WTC11 (cell line): ENCODE measurements at regions not wholly inside any gene's neighbourhood (a gene's known extent, or its start where the extent isn't known, plus 50 kb on each side); places are given as distances from the start of the nearest gene placed in this dataset.

Experiments used
- ATAC-seq: fragments of 200-7000 bp; cut with Tn5 transposase; 2 replicates; pipeline ENCODE4 v1.10.0; 2021; ENCODE audit warnings: mild to moderate bottlenecking, moderate library complexity
- CTCF ChIA-PET: fragments of 300-600 bp; sonication (Branson Sonifier 250); formaldehyde crosslinking; loops from one replicate; lab custom pipeline; 2021; ENCODE audit warnings: antibody characterized with exemption; lab: Charles Lee
- POLR2A ChIA-PET: fragments of 350-600 bp; sonication (Branson Sonifier 250); formaldehyde crosslinking; loops from one replicate; lab custom pipeline; 2021; ENCODE audit warnings: antibody characterized with exemption; lab: Charles Lee
- DNase-seq: peaks from one replicate; pipeline ENCODE4 v3.0.0; 2021; ENCODE audit warnings: low spot score
- H3K27ac Mint-ChIP-seq: 2 replicates; pipeline ENCODE4 v1.8.0; 2021; ENCODE audit warnings: mixed read lengths
- H3K27me3 Mint-ChIP-seq: 2 replicates; pipeline ENCODE4 v1.8.0; 2021; ENCODE audit warnings: low read depth, mild to moderate bottlenecking, moderate library complexity, mixed read lengths
- H3K36me3 Mint-ChIP-seq: 2 replicates; pipeline ENCODE4 v1.8.0; 2021; ENCODE audit warnings: mixed read lengths
- H3K4me1 Mint-ChIP-seq: 2 replicates; pipeline ENCODE4 v1.8.0; 2022; ENCODE audit warnings: mixed read lengths
- H3K4me3 Mint-ChIP-seq: 2 replicates; pipeline ENCODE4 v1.8.0; 2021; ENCODE audit warnings: mild to moderate bottlenecking, moderate library complexity, mixed read lengths
- H3K9me3 Mint-ChIP-seq: 2 replicates; pipeline ENCODE4 v1.8.0; 2021; ENCODE audit warnings: mixed read lengths
- ESRRA ChIP-seq: sonication (generic); formaldehyde crosslinking; IDR thresholded peaks from 2 replicates; pipeline ENCODE4 v1.8.1; 2022; ENCODE audit warnings: mild to moderate bottlenecking, missing genetic modification reagents, borderline replicate concordance
- GABPB1 ChIP-seq: sonication (generic); formaldehyde crosslinking; IDR thresholded peaks from 2 replicates; pipeline ENCODE4 v1.8.1; 2023; ENCODE audit warnings: mild to moderate bottlenecking, missing genetic modification reagents
- HMGA2 ChIP-seq: fragments of 250-450 bp; sonication (Bioruptor Pico); IDR thresholded peaks from 2 replicates; pipeline ENCODE4 v1.4.0; 2021; ENCODE audit warnings: mild to moderate bottlenecking, moderate library complexity
- MYBL2 ChIP-seq: sonication (generic); formaldehyde crosslinking; IDR thresholded peaks from 2 replicates; pipeline ENCODE4 v1.8.1; 2023; ENCODE audit warnings: mild to moderate bottlenecking, moderate library complexity, missing genetic modification reagents
- NFE2L1 ChIP-seq: sonication (generic); formaldehyde crosslinking; IDR thresholded peaks from 2 replicates; pipeline ENCODE4 v1.8.1; 2023; ENCODE audit warnings: missing genetic modification reagents
- STAT6 ChIP-seq: sonication (generic); formaldehyde crosslinking; conservative IDR thresholded peaks from 2 replicates; pipeline ENCODE4 v1.8.1; 2023; ENCODE audit warnings: mild to moderate bottlenecking, low read depth, missing genetic modification reagents, moderate library complexity
- ZNF138 ChIP-seq: sonication (generic); formaldehyde crosslinking; conservative IDR thresholded peaks from 2 replicates; pipeline ENCODE4 v1.8.1; 2022; ENCODE audit warnings: mild to moderate bottlenecking, moderate library complexity, missing genetic modification reagents
- ZNF219 ChIP-seq: sonication (generic); formaldehyde crosslinking; IDR thresholded peaks from 2 replicates; pipeline ENCODE4 v1.8.0; 2023; ENCODE audit warnings: missing genetic modification reagents, mild to moderate bottlenecking, borderline replicate concordance
- ZNF416 ChIP-seq: fragments of 250-450 bp; sonication (Bioruptor Pico); IDR thresholded peaks from 2 replicates; pipeline ENCODE4 v1.9.0; 2021; ENCODE audit warnings: mild to moderate bottlenecking, inconsistent platforms
- ZNF425 ChIP-seq: fragments of 250-450 bp; sonication (Bioruptor Pico); conservative IDR thresholded peaks from 2 replicates; pipeline ENCODE4 v1.9.0; 2021; ENCODE audit warnings: mild to moderate bottlenecking
- ZNF671 ChIP-seq: fragments of 250-450 bp; sonication (Bioruptor Pico); IDR thresholded peaks from 2 replicates; pipeline ENCODE4 v1.8.0; 2021; ENCODE audit warnings: mild to moderate bottlenecking
- TF ChIP-seq, protein P1 (sequence below): fragments of 250-450 bp; sonication (Bioruptor Pico); IDR thresholded peaks from 2 replicates; pipeline ENCODE4 v1.9.0; 2021; ENCODE audit warnings: moderate library complexity, mild to moderate bottlenecking, inconsistent platforms, borderline replicate concordance
- TF ChIP-seq, protein P2 (sequence below): sonication (generic); formaldehyde crosslinking; IDR thresholded peaks from 2 replicates; pipeline ENCODE4 v1.8.0; 2023; ENCODE audit warnings: missing genetic modification reagents, mild to moderate bottlenecking, borderline replicate concordance
- TF ChIP-seq, protein P3 (sequence below): fragments of 250-450 bp; sonication (Bioruptor Pico); IDR thresholded peaks from 2 replicates; pipeline ENCODE4 v1.9.0; 2021; ENCODE audit warnings: mild to moderate bottlenecking, borderline replicate concordance

DNA sequence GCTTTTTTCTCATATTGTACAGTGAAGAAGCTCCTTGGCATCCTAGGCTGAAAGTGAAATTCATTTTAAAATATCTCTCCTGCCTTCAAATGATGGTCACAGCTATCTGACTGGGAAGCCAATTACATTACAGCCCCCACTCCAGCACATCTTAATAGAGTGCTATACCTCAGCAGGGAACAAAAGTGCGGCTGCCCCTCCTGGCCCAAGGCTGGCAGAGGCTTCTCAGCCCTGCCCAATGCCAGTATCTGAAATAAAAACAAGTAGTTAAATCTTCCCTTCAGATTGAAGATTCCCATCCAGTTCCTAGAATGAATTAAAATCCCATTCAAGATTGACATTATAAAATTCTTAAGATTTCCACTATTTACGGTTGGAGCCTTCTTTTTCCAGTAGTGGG, 54.9 kb upstream of the GNG2 start:
- no peak overlapping the region for H3K27ac Mint-ChIP-seq
- TF ChIP-seq, protein P1, sequence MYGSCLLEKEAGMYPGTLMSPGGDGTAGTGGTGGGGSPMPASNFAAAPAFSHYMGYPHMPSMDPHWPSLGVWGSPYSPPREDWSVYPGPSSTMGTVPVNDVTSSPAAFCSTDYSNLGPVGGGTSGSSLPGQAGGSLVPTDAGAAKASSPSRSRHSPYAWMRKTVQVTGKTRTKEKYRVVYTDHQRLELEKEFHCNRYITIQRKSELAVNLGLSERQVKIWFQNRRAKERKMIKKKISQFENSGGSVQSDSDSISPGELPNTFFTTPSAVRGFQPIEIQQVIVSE (CRISPR knock-in tag), result no peak
- TF ChIP-seq ESRRA (no peak), HMGA2 (CRISPR knock-in tag) (no peak), ZNF425 (CRISPR knock-in tag) (no peak), STAT6 (CRISPR knock-in tag) (no peak), ZNF138 (no peak), NFE2L1 (no peak), ZNF219 (no peak), GABPB1 (CRISPR knock-in tag) (no peak), MYBL2 (CRISPR knock-in tag) (no peak), ZNF671 (no peak), ZNF416 (CRISPR knock-in tag) (no peak)
- TF ChIP-seq, protein P2, sequence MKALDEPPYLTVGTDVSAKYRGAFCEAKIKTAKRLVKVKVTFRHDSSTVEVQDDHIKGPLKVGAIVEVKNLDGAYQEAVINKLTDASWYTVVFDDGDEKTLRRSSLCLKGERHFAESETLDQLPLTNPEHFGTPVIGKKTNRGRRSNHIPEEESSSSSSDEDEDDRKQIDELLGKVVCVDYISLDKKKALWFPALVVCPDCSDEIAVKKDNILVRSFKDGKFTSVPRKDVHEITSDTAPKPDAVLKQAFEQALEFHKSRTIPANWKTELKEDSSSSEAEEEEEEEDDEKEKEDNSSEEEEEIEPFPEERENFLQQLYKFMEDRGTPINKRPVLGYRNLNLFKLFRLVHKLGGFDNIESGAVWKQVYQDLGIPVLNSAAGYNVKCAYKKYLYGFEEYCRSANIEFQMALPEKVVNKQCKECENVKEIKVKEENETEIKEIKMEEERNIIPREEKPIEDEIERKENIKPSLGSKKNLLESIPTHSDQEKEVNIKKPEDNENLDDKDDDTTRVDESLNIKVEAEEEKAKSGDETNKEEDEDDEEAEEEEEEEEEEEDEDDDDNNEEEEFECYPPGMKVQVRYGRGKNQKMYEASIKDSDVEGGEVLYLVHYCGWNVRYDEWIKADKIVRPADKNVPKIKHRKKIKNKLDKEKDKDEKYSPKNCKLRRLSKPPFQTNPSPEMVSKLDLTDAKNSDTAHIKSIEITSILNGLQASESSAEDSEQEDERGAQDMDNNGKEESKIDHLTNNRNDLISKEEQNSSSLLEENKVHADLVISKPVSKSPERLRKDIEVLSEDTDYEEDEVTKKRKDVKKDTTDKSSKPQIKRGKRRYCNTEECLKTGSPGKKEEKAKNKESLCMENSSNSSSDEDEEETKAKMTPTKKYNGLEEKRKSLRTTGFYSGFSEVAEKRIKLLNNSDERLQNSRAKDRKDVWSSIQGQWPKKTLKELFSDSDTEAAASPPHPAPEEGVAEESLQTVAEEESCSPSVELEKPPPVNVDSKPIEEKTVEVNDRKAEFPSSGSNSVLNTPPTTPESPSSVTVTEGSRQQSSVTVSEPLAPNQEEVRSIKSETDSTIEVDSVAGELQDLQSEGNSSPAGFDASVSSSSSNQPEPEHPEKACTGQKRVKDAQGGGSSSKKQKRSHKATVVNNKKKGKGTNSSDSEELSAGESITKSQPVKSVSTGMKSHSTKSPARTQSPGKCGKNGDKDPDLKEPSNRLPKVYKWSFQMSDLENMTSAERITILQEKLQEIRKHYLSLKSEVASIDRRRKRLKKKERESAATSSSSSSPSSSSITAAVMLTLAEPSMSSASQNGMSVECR, result no peak
- TF ChIP-seq, protein P3, sequence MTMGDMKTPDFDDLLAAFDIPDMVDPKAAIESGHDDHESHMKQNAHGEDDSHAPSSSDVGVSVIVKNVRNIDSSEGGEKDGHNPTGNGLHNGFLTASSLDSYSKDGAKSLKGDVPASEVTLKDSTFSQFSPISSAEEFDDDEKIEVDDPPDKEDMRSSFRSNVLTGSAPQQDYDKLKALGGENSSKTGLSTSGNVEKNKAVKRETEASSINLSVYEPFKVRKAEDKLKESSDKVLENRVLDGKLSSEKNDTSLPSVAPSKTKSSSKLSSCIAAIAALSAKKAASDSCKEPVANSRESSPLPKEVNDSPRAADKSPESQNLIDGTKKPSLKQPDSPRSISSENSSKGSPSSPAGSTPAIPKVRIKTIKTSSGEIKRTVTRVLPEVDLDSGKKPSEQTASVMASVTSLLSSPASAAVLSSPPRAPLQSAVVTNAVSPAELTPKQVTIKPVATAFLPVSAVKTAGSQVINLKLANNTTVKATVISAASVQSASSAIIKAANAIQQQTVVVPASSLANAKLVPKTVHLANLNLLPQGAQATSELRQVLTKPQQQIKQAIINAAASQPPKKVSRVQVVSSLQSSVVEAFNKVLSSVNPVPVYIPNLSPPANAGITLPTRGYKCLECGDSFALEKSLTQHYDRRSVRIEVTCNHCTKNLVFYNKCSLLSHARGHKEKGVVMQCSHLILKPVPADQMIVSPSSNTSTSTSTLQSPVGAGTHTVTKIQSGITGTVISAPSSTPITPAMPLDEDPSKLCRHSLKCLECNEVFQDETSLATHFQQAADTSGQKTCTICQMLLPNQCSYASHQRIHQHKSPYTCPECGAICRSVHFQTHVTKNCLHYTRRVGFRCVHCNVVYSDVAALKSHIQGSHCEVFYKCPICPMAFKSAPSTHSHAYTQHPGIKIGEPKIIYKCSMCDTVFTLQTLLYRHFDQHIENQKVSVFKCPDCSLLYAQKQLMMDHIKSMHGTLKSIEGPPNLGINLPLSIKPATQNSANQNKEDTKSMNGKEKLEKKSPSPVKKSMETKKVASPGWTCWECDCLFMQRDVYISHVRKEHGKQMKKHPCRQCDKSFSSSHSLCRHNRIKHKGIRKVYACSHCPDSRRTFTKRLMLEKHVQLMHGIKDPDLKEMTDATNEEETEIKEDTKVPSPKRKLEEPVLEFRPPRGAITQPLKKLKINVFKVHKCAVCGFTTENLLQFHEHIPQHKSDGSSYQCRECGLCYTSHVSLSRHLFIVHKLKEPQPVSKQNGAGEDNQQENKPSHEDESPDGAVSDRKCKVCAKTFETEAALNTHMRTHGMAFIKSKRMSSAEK (CRISPR knock-in tag), result no peak
- DNase-seq, result no peak
- H3K4me1 Mint-ChIP-seq, result peaks cover 4% of the 10 kb centered on the region
- peaks cover 18% of the 10 kb centered on the region for H3K36me3 Mint-ChIP-seq
- ChIA-PET POLR2A (no interaction called here), CTCF (no interaction called here)
- H3K9me3 Mint-ChIP-seq, result peaks cover 35% of the 10 kb centered on the region
- no peak overlapping the region for H3K4me3 Mint-ChIP-seq
- ATAC-seq, result no peak
- H3K27me3 Mint-ChIP-seq, result peaks cover 7% of the 10 kb centered on the region
